T-cell (primary cell): ENCODE measurements at regions not wholly inside any gene's neighbourhood (a gene's known extent, or its start where the extent isn't known, plus 50 kb on each side); places are given as distances from the start of the nearest gene placed in this dataset.

Experiments
- ATAC-seq, 4 experiments: fragments of 200-7000 bp in 3 of 4; fragments of 150-1000 bp in 1 of 4; cut with Tn5 transposase; replicated peaks in 1 of 4; 1 replicate in 3 of 4; 2 replicates in 1 of 4; pipeline ENCODE4 v1.10.0; 2021; ENCODE audit warnings: moderate library complexity in 3 of 4, mild to moderate bottlenecking in 2 of 4, moderate number of reproducible peaks in 1 of 4
- CTCF ChIA-PET, 2 donors: fragments of 300-600 bp; sonication (Branson Sonifier 250); formaldehyde crosslinking; loops; one replicate each; lab custom pipeline; 2022; ENCODE audit warnings: antibody characterized with exemption in 2 of 2; lab: Charles Lee
- POLR2A ChIA-PET, 2 donors: fragments of 300-600 bp; sonication (Branson Sonifier 250); formaldehyde crosslinking; loops; one replicate each; lab custom pipeline; 2022; ENCODE audit warnings: antibody characterized with exemption in 2 of 2; lab: Charles Lee
- DNase-seq, 35 experiments: peaks; one replicate each; pipeline versions ENCODE4 v3.0.0 to v3.0.0-alpha.2; 2013 to 2023
- H3K27ac ChIP-seq: one replicate; pipeline ENCODE4 v1.5.1; 2013; ENCODE audit warnings: low read length
- H3K27me3 ChIP-seq, 2 experiments: replicated peaks in 1 of 2; 1 replicate in 1 of 2; 2 replicates in 1 of 2; pipeline versions ENCODE4 v1.6.1 to v1.7.0; 2013; ENCODE audit warnings: low read length in 1 of 2, mixed read lengths in 1 of 2; ENCODE audit not compliant: control insufficient read depth in 2 of 2, insufficient read depth in 2 of 2; ENCODE audit errors: extremely low read depth in 1 of 2
- H3K36me3 ChIP-seq, 2 donors: 1 replicate in 1 of 2; 2 replicates in 1 of 2; pipeline versions ENCODE4 v1.6.1 to v1.7.0; 2013; ENCODE audit warnings: low read length in 1 of 2; ENCODE audit not compliant: control insufficient read depth in 2 of 2, insufficient read depth in 1 of 2; ENCODE audit errors: extremely low read depth in 1 of 2
- H3K4me1 ChIP-seq, 2 experiments: 1 replicate in 1 of 2; 2 replicates in 1 of 2; pipeline versions ENCODE4 v1.6.1 to v1.7.0; 2013; ENCODE audit warnings: low read length in 2 of 2, mixed read lengths in 1 of 2; ENCODE audit not compliant: insufficient read depth in 2 of 2, control insufficient read depth in 1 of 2; ENCODE audit errors: extremely low read depth in 1 of 2
- H3K4me3 ChIP-seq, 2 donors: 1 replicate in 1 of 2; 2 replicates in 1 of 2; pipeline versions ENCODE4 v1.5.1 to v1.7.0; 2013; ENCODE audit warnings: mild to moderate bottlenecking in 2 of 2, low read length in 1 of 2, moderate library complexity in 1 of 2; ENCODE audit not compliant: control insufficient read depth in 1 of 2; ENCODE audit errors: extremely low read depth in 1 of 2
- H3K9me3 ChIP-seq: 2 replicates; pipeline ENCODE4 v1.7.0; 2013
- H3K27ac Mint-ChIP-seq, 2 donors: one replicate each; pipeline ENCODE4 v1.8.0; 2020 to 2021; ENCODE audit warnings: mild to moderate bottlenecking in 2 of 2, mixed read lengths in 2 of 2
- H3K27me3 Mint-ChIP-seq, 2 donors: one replicate each; pipeline ENCODE4 v1.8.0; 2021 to 2022; ENCODE audit warnings: mixed read lengths in 2 of 2
- H3K36me3 Mint-ChIP-seq: one replicate; pipeline ENCODE4 v1.8.0; 2021; ENCODE audit warnings: mixed read lengths
- H3K4me1 Mint-ChIP-seq, 3 donors: one replicate each; pipeline ENCODE4 v1.8.0; 2020 to 2022; ENCODE audit warnings: mixed read lengths in 3 of 3, mild to moderate bottlenecking in 1 of 3
- H3K4me3 Mint-ChIP-seq, 3 donors: one replicate each; pipeline ENCODE4 v1.8.0; 2020 to 2022; ENCODE audit warnings: mild to moderate bottlenecking in 3 of 3, mixed read lengths in 3 of 3, moderate library complexity in 3 of 3
- H3K9me3 Mint-ChIP-seq, 3 donors: one replicate each; pipeline ENCODE4 v1.8.0; 2020 to 2022; ENCODE audit warnings: mixed read lengths in 3 of 3
- WGBS: methylation state at CpG from one replicate; pipeline ENCODE4 v1.1.5; 2013; ENCODE audit warnings: missing lambda C conversion rate; ENCODE audit not compliant: insufficient coverage; 5-methylcytosine and 5-hydroxymethylcytosine counted together

GRCh38 chr1:234970731-234971476 lies 157.7 kb downstream of the TOMM20 start:
- Mint-ChIP-seq H3K4me1 (peaks cover 23 to 57% (median 45%) of the 10 kb centered on the region in 3 donors), H3K4me3 (peak overlapping the region in 2 of 3 donors; percentile 0 to 4), H3K27me3 (no peaks in the 10 kb centered on the region), H3K36me3 (no peaks in the 10 kb centered on the region), H3K9me3 (no peaks in the 10 kb centered on the region), H3K27ac (peak overlapping the region; percentile 29 to 44)
- H3K27ac ChIP-seq: peak overlapping the region; percentile 3
- peaks cover 0 to 3% of the 10 kb centered on the region in 2 experiments for H3K27me3 ChIP-seq
- H3K36me3 ChIP-seq: no peaks in the 10 kb centered on the region
- ATAC-seq: peak; percentile 22 to 45 (median 30)
- POLR2A ChIA-PET: no interaction called here
- H3K9me3 ChIP-seq: no peaks in the 10 kb centered on the region
- peak in 1 of 35 experiments; percentile 39 for DNase-seq
- H3K4me1 ChIP-seq: peaks cover 5 to 35% of the 10 kb centered on the region in 2 experiments
- 72% methylated on average over 5 of the region's 12 CpGs for WGBS
- CTCF ChIA-PET: interaction anchor here in 1 of 2 donors (0.7 to 1.0 kb wide), 2 partner anchors 132 to 367 kb away, joined by 3 to 4 read pairs; no protein-coding TSS in a partner anchor
- no peak overlapping the region for H3K4me3 ChIP-seq

- Mint-ChIP-seq H3K9me3 (no peaks in the 10 kb centered on the region), H3K36me3 (no peaks in the 10 kb centered on the region), H3K27me3 (no peaks in the 10 kb centered on the region), H3K4me3 (peak overlapping the region in 1 of 3 donors; percentile 0), H3K27ac (peak overlapping the region; percentile 29 to 44), H3K4me1 (peaks cover 25 to 54% (median 44%) of the 10 kb centered on the region in 3 donors)
- Histone ChIP-seq H3K4me1 (peaks cover 5 to 36% of the 10 kb centered on the region in 2 experiments), H3K27me3 (peaks cover 0 to 3% of the 10 kb centered on the region in 2 experiments), H3K27ac (no peak overlapping the region), H3K36me3 (no peaks in the 10 kb centered on the region), H3K9me3 (no peaks in the 10 kb centered on the region), H3K4me3 (no peak overlapping the region)
- POLR2A ChIA-PET: interaction anchor here in 1 of 2 donors (0.6 kb wide), 1 partner anchor 135 kb away, joined by 3 read pairs; no protein-coding TSS in a partner anchor
- ATAC-seq (peak in 1 of 4 experiments; percentile 56), DNase-seq (no peak)
- CTCF ChIA-PET: interaction anchor here in 1 of 2 donors (1.0 kb wide), 1 partner anchor 133 kb away, joined by 4 read pairs; no protein-coding TSS in a partner anchor
- no CpG with 5 or more reads among the region's 4 CpGs for WGBS
These were observed 158.3 kb downstream of the TOMM20 start for GRCh38 chr1:234970401-234970730.

- DNase-seq (no peak), ATAC-seq (peak in 1 of 4 experiments; percentile 11)
- Histone ChIP-seq H3K4me3 (no peak overlapping the region), H3K27me3 (peaks cover 0 to 3% of the 10 kb centered on the region in 2 experiments), H3K27ac (no peak overlapping the region), H3K36me3 (no peaks in the 10 kb centered on the region), H3K4me1 (peaks cover 8 to 42% of the 10 kb centered on the region in 2 experiments), H3K9me3 (no peaks in the 10 kb centered on the region)
- Mint-ChIP-seq H3K4me3 (peak overlapping the region in 1 of 3 donors; percentile 9), H3K9me3 (no peaks in the 10 kb centered on the region), H3K36me3 (no peaks in the 10 kb centered on the region), H3K27me3 (no peaks in the 10 kb centered on the region), H3K4me1 (peaks cover 31 to 54% (median 44%) of the 10 kb centered on the region in 3 donors), H3K27ac (no peak overlapping the region)
- 53% methylated on average over 31 of the region's 37 CpGs for WGBS
- POLR2A ChIA-PET: interaction anchor here (0.6 kb wide), 2 partner anchors 135 to 464 kb away, joined by 3 read pairs; no protein-coding TSS in a partner anchor
- CTCF ChIA-PET: interaction anchor here in 1 of 2 donors (1.0 kb wide), 1 partner anchor 133 kb away, joined by 4 read pairs; no protein-coding TSS in a partner anchor
These were observed 158.8 kb downstream of the TOMM20 start for GRCh38 chr1:234969581-234970400.

- WGBS: 100% methylated on average over 2 of the region's 4 CpGs
- ChIA-PET POLR2A (interaction anchor here in 1 of 2 donors (0.6 kb wide), 1 partner anchor 463 kb away, joined by 3 read pairs; no protein-coding TSS in a partner anchor), CTCF (no interaction called here)
- ATAC-seq (no peak), DNase-seq (no peak)
- Histone ChIP-seq H3K9me3 (no peaks in the 10 kb centered on the region), H3K4me1 (peaks cover 15 to 49% of the 10 kb centered on the region in 2 experiments), H3K4me3 (no peak overlapping the region), H3K36me3 (no peaks in the 10 kb centered on the region), H3K27ac (no peak overlapping the region), H3K27me3 (peaks cover 0 to 3% of the 10 kb centered on the region in 2 experiments)
- Mint-ChIP-seq H3K9me3 (no peaks in the 10 kb centered on the region), H3K27me3 (no peaks in the 10 kb centered on the region), H3K4me3 (no peak overlapping the region), H3K4me1 (peaks cover 38 to 57% (median 50%) of the 10 kb centered on the region in 3 donors), H3K36me3 (no peaks in the 10 kb centered on the region), H3K27ac (no peak overlapping the region)
These were observed 159.6 kb downstream of the TOMM20 start for GRCh38 chr1:234969011-234969441.

- no peak for ATAC-seq
- Mint-ChIP-seq H3K9me3 (no peaks in the 10 kb centered on the region), H3K4me3 (no peak overlapping the region), H3K4me1 (peaks cover 44 to 62% (median 56%) of the 10 kb centered on the region in 3 donors), H3K36me3 (peaks cover 1% of the 10 kb centered on the region), H3K27me3 (no peaks in the 10 kb centered on the region), H3K27ac (no peak overlapping the region)
- H3K9me3 ChIP-seq: no peaks in the 10 kb centered on the region
- H3K27ac ChIP-seq: no peak overlapping the region
- ChIA-PET POLR2A (no interaction called here), CTCF (no interaction called here)
- WGBS: 95% methylated on average over 4 of the region's 4 CpGs
- no peaks in the 10 kb centered on the region for H3K36me3 ChIP-seq
- DNase-seq: no peak
- H3K4me3 ChIP-seq: no peak overlapping the region
- H3K4me1 ChIP-seq: peaks cover 21 to 55% of the 10 kb centered on the region in 2 experiments
- H3K27me3 ChIP-seq: peaks cover 0 to 3% of the 10 kb centered on the region in 2 experiments
These were observed 160.2 kb downstream of the TOMM20 start for GRCh38 chr1:234968451-234968850.

- DNase-seq (no peak), ATAC-seq (no peak)
- no peak overlapping the region for H3K27ac Mint-ChIP-seq
- WGBS: 100% methylated on average over 9 of the region's 13 CpGs
- no peak overlapping the region for H3K27ac ChIP-seq
- H3K36me3 Mint-ChIP-seq: peaks cover 3% of the 10 kb centered on the region
- peaks cover 29 to 58% of the 10 kb centered on the region in 2 experiments for H3K4me1 ChIP-seq
- H3K9me3 Mint-ChIP-seq: no peaks in the 10 kb centered on the region
- H3K27me3 ChIP-seq: peaks cover 0 to 3% of the 10 kb centered on the region in 2 experiments
- ChIA-PET POLR2A (interaction anchor here in 1 of 2 donors (0.7 kb wide), 1 partner anchor 22 kb away, joined by 3 read pairs; no protein-coding TSS in a partner anchor), CTCF (no interaction called here)
- H3K4me3 Mint-ChIP-seq: no peak overlapping the region
- no peaks in the 10 kb centered on the region for H3K9me3 ChIP-seq
- H3K4me3 ChIP-seq: no peak overlapping the region
- H3K36me3 ChIP-seq: no peaks in the 10 kb centered on the region
- H3K27me3 Mint-ChIP-seq: no peaks in the 10 kb centered on the region
- peaks cover 53 to 63% (median 60%) of the 10 kb centered on the region in 3 donors for H3K4me1 Mint-ChIP-seq
These were observed 161.5 kb downstream of the TOMM20 start for GRCh38 chr1:234967121-234967520.
